PC-9 (cell line): ENCODE measurements at regions not wholly inside any gene's neighbourhood (a gene's known extent, or its start where the extent isn't known, plus 50 kb on each side); places are given as distances from the start of the nearest gene placed in this dataset.

Experiments used
- BruUV-seq: library from RNA; stranded (reverse); fragments of 400-500 nt; replicated peaks from 2 replicates; lab custom pipeline; 2021; lab: Mats Ljungman, UMichigan
- CTCF ChIA-PET: fragments of 300-600 bp; sonication (Branson Sonifier 250); formaldehyde crosslinking; loops from one replicate; lab custom pipeline; 2022; ENCODE audit warnings: antibody characterized with exemption; lab: Charles Lee
- POLR2A ChIA-PET: fragments of 300-600 bp; sonication (Branson Sonifier 250); formaldehyde crosslinking; loops from one replicate; lab custom pipeline; 2022; ENCODE audit warnings: antibody characterized with exemption; ENCODE audit not compliant: unreplicated experiment; lab: Charles Lee
- DNase-seq, 2 experiments: peaks; one replicate each; pipeline versions ENCODE4 v3.0.0 to v3.0.0-alpha.2; 2015 to 2022; ENCODE audit warnings: mixed read lengths in 1 of 2
- H2AFZ ChIP-seq: fragments of 200-600 bp; sonication (generic); 2 replicates; pipeline ENCODE4 v1.8.1; 2017; ENCODE audit warnings: antibody characterized with exemption
- H3F3A ChIP-seq: fragments of 200-600 bp; sonication (generic); 2 replicates; pipeline ENCODE4 v1.8.1; 2017; ENCODE audit warnings: antibody characterized with exemption, mild to moderate bottlenecking, low read depth; ENCODE audit not compliant: insufficient read depth
- H3K27ac ChIP-seq: fragments of 200-600 bp; sonication (generic); 2 replicates; pipeline ENCODE4 v1.6.1; 2016; ENCODE audit warnings: mixed run types
- H3K27me3 ChIP-seq: fragments of 200-600 bp; sonication (generic); 2 replicates; pipeline ENCODE4 v1.6.1; 2016; ENCODE audit warnings: low read depth, mixed run types; ENCODE audit not compliant: insufficient read depth
- H3K36me3 ChIP-seq: fragments of 200-600 bp; sonication (generic); 2 replicates; pipeline ENCODE4 v1.6.1; 2016; ENCODE audit warnings: low read depth, mixed run types
- H3K4me1 ChIP-seq: fragments of 200-600 bp; sonication (generic); replicated peaks from 2 replicates; pipeline ENCODE4 v1.6.1; 2016; ENCODE audit warnings: mixed run types; ENCODE audit not compliant: insufficient read depth
- H3K4me2 ChIP-seq: fragments of 200-600 bp; sonication (generic); 2 replicates; pipeline ENCODE4 v1.6.1; 2017; ENCODE audit warnings: mixed run types
- H3K4me3 ChIP-seq: fragments of 200-600 bp; sonication (generic); 2 replicates; pipeline ENCODE4 v1.6.1; 2016; ENCODE audit warnings: mixed run types
- H3K79me2 ChIP-seq: fragments of 200-600 bp; sonication (generic); 2 replicates; pipeline ENCODE4 v1.6.1; 2017; ENCODE audit warnings: low read depth, mixed run types
- H3K9me2 ChIP-seq: fragments of 200-600 bp; sonication (generic); 2 replicates; pipeline ENCODE4 v1.8.1; 2017; ENCODE audit warnings: mild to moderate bottlenecking; ENCODE audit not compliant: insufficient read depth
- H3K9me3 ChIP-seq: fragments of 200-600 bp; sonication (generic); 2 replicates; pipeline ENCODE4 v1.8.1; 2016; ENCODE audit warnings: low read depth; ENCODE audit not compliant: insufficient read depth
- H4K20me1 ChIP-seq: fragments of 200-600 bp; sonication (generic); 2 replicates; pipeline ENCODE4 v1.8.1; 2017; ENCODE audit not compliant: insufficient read depth
- CTCF ChIP-seq: fragments of 200-600 bp; sonication (generic); conservative IDR thresholded peaks from 2 replicates; pipeline ENCODE4 v1.6.1; 2017; ENCODE audit warnings: mixed run types, antibody characterized with exemption, mild to moderate bottlenecking, moderate library complexity
- EZH2 ChIP-seq: fragments of 200-600 bp; sonication (generic); IDR thresholded peaks from 2 replicates; pipeline ENCODE4 v1.8.0; 2017; ENCODE audit warnings: antibody characterized with exemption, low read depth
- intact Hi-C: fragments of 100-400 bp; cut with micrococcal nuclease; formaldehyde crosslinking; loops from one replicate; pipeline ENCODE4 v1.10.0; 2022; ENCODE audit not compliant: unreplicated experiment

GRCh38 chr5:165665735-165666400, 2160.4 kb downstream of the MAT2B start:
- ChIA-PET CTCF (no interaction called here), POLR2A (no interaction called here)

GRCh38 chr5:165673499-165673898, 2168.1 kb downstream of the MAT2B start:
- Histone ChIP-seq H4K20me1 (no peaks in the 10 kb centered on the region), H3K9me3 (no peaks in the 10 kb centered on the region), H3K9me2 (no peaks in the 10 kb centered on the region), H3K27me3 (no peaks in the 10 kb centered on the region), H3K79me2 (no peaks in the 10 kb centered on the region), H3K36me3 (no peaks in the 10 kb centered on the region), H3K27ac (no peak overlapping the region), H3K4me2 (no peak overlapping the region), H2AFZ (no peak overlapping the region), H3K4me1 (no peaks in the 10 kb centered on the region), H3K4me3 (no peak overlapping the region), H3F3A (no peaks in the 10 kb centered on the region)
- POLR2A ChIA-PET, result no interaction called here
- DNase-seq, result no peak
- intact Hi-C loops, result no loop called here
- CTCF ChIA-PET, result no interaction called here
- TF ChIP-seq EZH2, result no peak
- no peak for TF ChIP-seq CTCF
- no TSS peak for BruUV-seq

More at GRCh38 chr5:165665735-165666400, 2160.4 kb downstream of the MAT2B start:
- no peaks in the 10 kb centered on the region for H3K27me3 ChIP-seq
- H3K4me1 ChIP-seq, result no peaks in the 10 kb centered on the region
- TF ChIP-seq EZH2 (no peak), CTCF (no peak)
- H3F3A ChIP-seq, result no peaks in the 10 kb centered on the region
- no peaks in the 10 kb centered on the region for H4K20me1 ChIP-seq
- no peaks in the 10 kb centered on the region for H3K9me3 ChIP-seq
- no peaks in the 10 kb centered on the region for H3K79me2 ChIP-seq
- no peaks in the 10 kb centered on the region for H3K9me2 ChIP-seq
- BruUV-seq, result no TSS peak
- H3K4me3 ChIP-seq, result no peak overlapping the region
- H3K36me3 ChIP-seq, result no peaks in the 10 kb centered on the region
- no peak overlapping the region for H3K27ac ChIP-seq
- no peak for DNase-seq
- H2AFZ ChIP-seq, result no peak overlapping the region
- intact Hi-C loops, result no loop called here
- no peak overlapping the region for H3K4me2 ChIP-seq

GRCh38 chr5:165695796-165696195, 2190.4 kb downstream of the MAT2B start:
- CTCF ChIA-PET, result no interaction called here
- intact Hi-C loops, result no loop called here

More at GRCh38 chr5:165695796-165696195, 2190.4 kb downstream of the MAT2B start:
- H3K9me3 ChIP-seq, result no peaks in the 10 kb centered on the region
- POLR2A ChIA-PET, result no interaction called here
- no peak for DNase-seq
- BruUV-seq, result no TSS peak
- no peaks in the 10 kb centered on the region for H3F3A ChIP-seq
- H3K27ac ChIP-seq, result no peak overlapping the region
- no peak overlapping the region for H3K4me3 ChIP-seq
- H3K9me2 ChIP-seq, result no peaks in the 10 kb centered on the region
- TF ChIP-seq EZH2 (no peak), CTCF (no peak)
- H3K79me2 ChIP-seq, result no peaks in the 10 kb centered on the region
- no peaks in the 10 kb centered on the region for H3K4me1 ChIP-seq
- no peaks in the 10 kb centered on the region for H3K36me3 ChIP-seq
- H3K4me2 ChIP-seq, result no peak overlapping the region
- H2AFZ ChIP-seq, result no peak overlapping the region
- 0 out of 2 replicates have a peak, but pooled peaks cover 6% of the 10 kb centered on the region for H3K27me3 ChIP-seq
- no peaks in the 10 kb centered on the region for H4K20me1 ChIP-seq
